GM12878 (cell line): ENCODE measurements at regions not wholly inside any gene's neighbourhood (a gene's known extent, or its start where the extent isn't known, plus 50 kb on each side); places are given as distances from the start of the nearest gene placed in this dataset.

ENCODE experiments used
- ATAC-seq: fragments of 200-7000 bp; cut with Tn5 transposase; 3 replicates; pipeline ENCODE4 v1.9.1; 2020; ENCODE audit warnings: mild to moderate bottlenecking, moderate library complexity
- BruUV-seq: library from RNA; stranded (reverse); fragments of 400-500 nt; replicated peaks from 2 replicates; lab custom pipeline; 2021; lab: Mats Ljungman, UMichigan
- CTCF ChIA-PET: fragments of 300-600 bp; sonication (Branson Sonifier 250); formaldehyde crosslinking; extraction: SDS; loops from one replicate; lab custom pipeline; 2021; ENCODE audit warnings: inconsistent platforms; lab: Yijun Ruan, JAX
- POLR2A ChIA-PET: fragments of 350-600 bp; formaldehyde crosslinking; extraction: SDS; loops from one replicate; lab custom pipeline; 2021; ENCODE audit warnings: inconsistent platforms; lab: Charles Lee
- RAD21 ChIA-PET: fragments of 300-600 bp; sonication (Branson Sonifier 250); formaldehyde crosslinking; loops from one replicate; lab custom pipeline; 2023; ENCODE audit warnings: antibody characterized with exemption; ENCODE audit not compliant: unreplicated experiment; lab: Charles Lee
- SMC1A ChIA-PET: fragments of 300-600 bp; sonication (Branson Sonifier 250); formaldehyde crosslinking; loops from one replicate; lab custom pipeline; 2023; ENCODE audit not compliant: unreplicated experiment, uncharacterized antibody; lab: Charles Lee
- DNase-seq: peaks from one replicate; pipeline ENCODE4 v3.0.0-alpha.2; 2011; ENCODE audit warnings: low read depth, low spot score
- FAIRE-seq: peaks from 3 replicates; lab custom pipeline; 2011; peaks lifted over from hg19 to GRCh38; lab: Jason Lieb, UNC
- H2AFZ ChIP-seq: 2 replicates; pipeline ENCODE4 v1.6.0; 2011; ENCODE audit warnings: low read depth, low read length, control low read depth; ENCODE audit not compliant: control insufficient read depth
- H3K27ac ChIP-seq: 2 replicates; pipeline ENCODE4 v1.5.1; 2011; ENCODE audit warnings: control low read depth; ENCODE audit not compliant: control insufficient read depth, insufficient read depth
- H3K27me3 ChIP-seq, 2 experiments: replicated peaks in 1 of 2; 2 replicates each; pipeline versions ENCODE4 v1.6.0 to v1.6.1; 2011; ENCODE audit warnings: low read length in 1 of 2; ENCODE audit not compliant: control insufficient read depth in 2 of 2, insufficient read depth in 2 of 2
- H3K36me3 ChIP-seq, 2 experiments: 2 replicates each; pipeline ENCODE4 v1.5.1; 2011; ENCODE audit warnings: low read length in 1 of 2; ENCODE audit not compliant: control insufficient read depth in 2 of 2, insufficient read depth in 2 of 2
- H3K4me1 ChIP-seq: 2 replicates; pipeline ENCODE4 v1.6.1; 2011; ENCODE audit warnings: mild to moderate bottlenecking, low read length, moderate library complexity, mixed read lengths; ENCODE audit not compliant: control insufficient read depth, insufficient read depth
- H3K4me2 ChIP-seq: 2 replicates; pipeline ENCODE4 v1.6.0; 2011; ENCODE audit warnings: control low read depth; ENCODE audit not compliant: control insufficient read depth, insufficient read depth
- H3K4me3 ChIP-seq: fragments of 200-600 bp; sonication (generic); 2 replicates; pipeline ENCODE4 v1.5.1; 2016
- H3K79me2 ChIP-seq: 2 replicates; pipeline ENCODE4 v1.6.0; 2011; ENCODE audit warnings: low read length; ENCODE audit not compliant: control insufficient read depth, insufficient read depth
- H3K9ac ChIP-seq: 2 replicates; pipeline ENCODE4 v1.8.0; 2011; ENCODE audit warnings: low read length, control low read depth, mixed read lengths; ENCODE audit not compliant: control insufficient read depth, insufficient read depth
- H3K9me3 ChIP-seq: replicated peaks from 3 replicates; pipeline ENCODE4 v1.5.1; 2011; ENCODE audit warnings: mild to moderate bottlenecking, low read length; ENCODE audit not compliant: control insufficient read depth, insufficient read depth
- H4K20me1 ChIP-seq: 2 replicates; pipeline ENCODE4 v1.6.0; 2011; ENCODE audit not compliant: control insufficient read depth, insufficient read depth
- CBX3 ChIP-seq: fragments of 200-600 bp; sonication (generic); IDR thresholded peaks from 2 replicates; pipeline ENCODE4 v1.6.1; 2016; ENCODE audit warnings: low read depth, borderline replicate concordance
- CBX5 ChIP-seq: sonication (generic); IDR thresholded peaks from 2 replicates; pipeline ENCODE4 v1.6.1; 2016; ENCODE audit warnings: low read depth, moderate library complexity, mild to moderate bottlenecking, inconsistent platforms
- CEBPB ChIP-seq, 2 experiments: fragments of 150-350 bp in 1 of 2; IDR thresholded peaks; 2 replicates each; pipeline ENCODE4 v1.6.1; 2012 to 2014; ENCODE audit warnings: low read depth in 2 of 2, low read length in 2 of 2, borderline replicate concordance in 1 of 2, inconsistent platforms in 1 of 2
- EED ChIP-seq: sonication (generic); IDR thresholded peaks from 2 replicates; pipeline ENCODE4 v1.6.1; 2016; ENCODE audit warnings: antibody characterized with exemption, low read depth
- HCFC1 ChIP-seq: fragments of 150-350 bp; IDR thresholded peaks from 2 replicates; pipeline ENCODE4 v1.6.1; 2014; ENCODE audit warnings: low read length
- NR2F1 ChIP-seq: fragments of 450-650 bp; conservative IDR thresholded peaks from 2 replicates; pipeline ENCODE4 v1.6.1; 2017; ENCODE audit warnings: mild to moderate bottlenecking
- PAX8 ChIP-seq: fragments of 450-650 bp; IDR thresholded peaks from 2 replicates; pipeline ENCODE4 v1.6.1; 2017; ENCODE audit warnings: mild to moderate bottlenecking, moderate library complexity
- POLR2AphosphoS5 ChIP-seq: IDR thresholded peaks from 2 replicates; pipeline ENCODE4 v1.6.1; 2011; ENCODE audit warnings: mild to moderate bottlenecking, low read length, inconsistent platforms
- RB1 ChIP-seq: fragments of 450-650 bp; formaldehyde crosslinking; IDR thresholded peaks from 2 replicates; pipeline ENCODE4 v1.6.1; 2017; ENCODE audit warnings: mild to moderate bottlenecking, borderline replicate concordance
- RCOR1 ChIP-seq: conservative IDR thresholded peaks from 2 replicates; pipeline ENCODE4 v1.6.1; 2012; ENCODE audit warnings: low read depth, low read length, improper control_type of control experiment
- SMAD1 ChIP-seq: fragments of 450-650 bp; IDR thresholded peaks from 2 replicates; pipeline ENCODE4 v1.6.1; 2018; ENCODE audit warnings: mild to moderate bottlenecking, low read depth; ENCODE audit not compliant: partially characterized antibody
- SMC3 ChIP-seq: IDR thresholded peaks from 2 replicates; pipeline ENCODE4 v1.6.1; 2011; ENCODE audit warnings: low read length, improper control_type of control experiment, borderline replicate concordance
- TCF3 ChIP-seq: IDR thresholded peaks from 2 replicates; pipeline ENCODE4 v1.6.1; 2012; ENCODE audit warnings: low read depth, mild to moderate bottlenecking, low read length, borderline replicate concordance; ENCODE audit not compliant: insufficient read depth
- ZSCAN29 ChIP-seq: fragments of 450-650 bp; IDR thresholded peaks from 2 replicates; pipeline ENCODE4 v1.6.1; 2017; ENCODE audit warnings: mild to moderate bottlenecking, moderate library complexity
- WGBS: methylation state at CpG from one replicate; pipeline ENCODE4 v1.1.6; 2016; ENCODE audit warnings: low lambda C conversion rate; ENCODE audit not compliant: insufficient replicate concordance, insufficient coverage; ENCODE audit errors: missing lambda C conversion rate; 5-methylcytosine and 5-hydroxymethylcytosine counted together
- in situ Hi-C: fragments of 300-500 bp; cut with MboI; formaldehyde crosslinking; loops from 9 replicates; pipeline ENCODE4 v1.14.3; 2018; ENCODE audit warnings: mixed read lengths
- intact Hi-C: fragments of 100-400 bp; cut with micrococcal nuclease; formaldehyde crosslinking; loops from one replicate; pipeline ENCODE4 v1.14.2; 2022; ENCODE audit not compliant: unreplicated experiment
- TF ChIP-seq, protein P1 (sequence below): fragments of 450-650 bp; formaldehyde crosslinking; IDR thresholded peaks from 2 replicates; pipeline ENCODE4 v1.4.0; 2022; ENCODE audit warnings: mild to moderate bottlenecking, moderate library complexity
- TF ChIP-seq, protein P2 (sequence below): fragments of 450-650 bp; IDR thresholded peaks from 2 replicates; pipeline ENCODE4 v1.6.1; 2016; ENCODE audit warnings: mild to moderate bottlenecking
- TF ChIP-seq, protein P3 (sequence below): fragments of 150-350 bp; IDR thresholded peaks from 2 replicates; pipeline ENCODE4 v1.6.1; 2016; ENCODE audit warnings: low read depth, low read length
- TF ChIP-seq, protein P4 (sequence below): fragments of 450-650 bp; IDR thresholded peaks from 2 replicates; pipeline ENCODE4 v1.6.1; 2016; ENCODE audit warnings: mild to moderate bottlenecking

DNA sequence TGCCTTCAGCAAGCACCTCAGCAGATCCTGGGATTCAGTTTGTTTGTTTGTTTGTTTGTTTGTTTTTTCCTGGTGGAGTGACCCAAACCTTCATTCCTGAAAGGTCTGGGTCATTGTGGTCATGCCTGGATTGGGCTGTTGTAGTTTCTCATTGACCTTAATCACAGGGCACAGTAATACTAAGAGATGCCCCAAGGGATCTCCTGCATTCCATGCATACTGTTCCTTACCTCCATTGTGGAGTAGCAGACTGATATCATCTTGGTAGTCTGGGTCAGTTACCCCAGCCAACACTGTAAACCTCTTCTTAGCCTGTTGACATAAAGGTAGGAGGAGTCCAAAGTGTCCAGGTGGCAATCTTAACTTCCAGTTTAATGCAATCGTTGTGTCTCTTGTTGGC is 1466.7 kb upstream of the CDH9 start:
- SMC1A ChIA-PET = interaction anchor here (1.0 kb wide), 1 partner anchor 8 kb away, joined by 3 read pairs; no protein-coding TSS in a partner anchor
- no peak overlapping the region for H3K4me3 ChIP-seq
- H3K9ac ChIP-seq = no peak overlapping the region
- H3K4me1 ChIP-seq = no peaks in the 10 kb centered on the region
- no peak for FAIRE-seq
- H3K27ac ChIP-seq = no peak overlapping the region
- H3K79me2 ChIP-seq = no peaks in the 10 kb centered on the region
- no peaks in the 10 kb centered on the region for H3K27me3 ChIP-seq
- intact Hi-C loops (no loop called here), in situ Hi-C loops (no loop called here)
- no peaks in the 10 kb centered on the region for H3K36me3 ChIP-seq
- DNase-seq = no peak
- RAD21 ChIA-PET = no interaction called here
- BruUV-seq = no TSS peak
- CTCF ChIA-PET = no interaction called here
- H2AFZ ChIP-seq = no peak overlapping the region
- ATAC-seq = no peak
- H4K20me1 ChIP-seq = no peaks in the 10 kb centered on the region
- POLR2A ChIA-PET = no interaction called here
- no peaks in the 10 kb centered on the region for H3K9me3 ChIP-seq
- WGBS = 0% methylated on average over 1 of the region's 1 CpG
- no peak overlapping the region for H3K4me2 ChIP-seq
- TF ChIP-seq CBX3 = no peak
- TF ChIP-seq NR2F1 = no peak
- TF ChIP-seq ZSCAN29 = no peak
- no peak for TF ChIP-seq SMC3
- no peak for TF ChIP-seq TCF3
- TF ChIP-seq SMAD1 = no peak
- no peak for TF ChIP-seq PAX8
- TF ChIP-seq, protein P1, sequence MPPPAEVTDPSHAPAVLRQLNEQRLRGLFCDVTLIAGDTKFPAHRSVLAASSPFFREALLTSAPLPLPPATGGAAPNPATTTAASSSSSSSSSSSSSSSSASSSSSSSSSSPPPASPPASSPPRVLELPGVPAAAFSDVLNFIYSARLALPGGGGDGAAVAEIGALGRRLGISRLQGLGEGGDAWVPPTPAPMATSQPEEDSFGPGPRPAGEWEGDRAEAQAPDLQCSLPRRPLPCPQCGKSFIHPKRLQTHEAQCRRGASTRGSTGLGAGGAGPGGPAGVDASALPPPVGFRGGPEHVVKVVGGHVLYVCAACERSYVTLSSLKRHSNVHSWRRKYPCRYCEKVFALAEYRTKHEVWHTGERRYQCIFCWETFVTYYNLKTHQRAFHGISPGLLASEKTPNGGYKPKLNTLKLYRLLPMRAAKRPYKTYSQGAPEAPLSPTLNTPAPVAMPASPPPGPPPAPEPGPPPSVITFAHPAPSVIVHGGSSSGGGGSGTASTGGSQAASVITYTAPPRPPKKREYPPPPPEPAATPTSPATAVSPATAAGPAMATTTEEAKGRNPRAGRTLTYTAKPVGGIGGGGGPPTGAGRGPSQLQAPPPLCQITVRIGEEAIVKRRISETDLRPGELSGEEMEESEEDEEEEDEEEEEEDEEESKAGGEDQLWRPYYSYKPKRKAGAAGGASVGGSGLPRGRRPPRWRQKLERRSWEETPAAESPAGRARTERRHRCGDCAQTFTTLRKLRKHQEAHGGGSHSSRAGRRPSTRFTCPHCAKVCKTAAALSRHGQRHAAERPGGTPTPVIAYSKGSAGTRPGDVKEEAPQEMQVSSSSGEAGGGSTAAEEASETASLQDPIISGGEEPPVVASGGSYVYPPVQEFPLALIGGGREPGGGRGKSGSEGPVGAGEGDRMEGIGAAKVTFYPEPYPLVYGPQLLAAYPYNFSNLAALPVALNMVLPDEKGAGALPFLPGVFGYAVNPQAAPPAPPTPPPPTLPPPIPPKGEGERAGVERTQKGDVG (CRISPR knock-in tag) = no peak
- TF ChIP-seq CEBPB (IDR thresholded peaks at IDR 0.05; ENCODE audit: borderline replicate concordance in 1 of 2, low read depth in 2 of 2, low read length in 2 of 2) = no peak
- TF ChIP-seq RB1 = no peak
- no peak for TF ChIP-seq EED
- TF ChIP-seq HCFC1 = no peak
- no peak for TF ChIP-seq CBX5
- no peak for TF ChIP-seq RCOR1
- no peak for TF ChIP-seq POLR2AphosphoS5
- TF ChIP-seq, protein P2, sequence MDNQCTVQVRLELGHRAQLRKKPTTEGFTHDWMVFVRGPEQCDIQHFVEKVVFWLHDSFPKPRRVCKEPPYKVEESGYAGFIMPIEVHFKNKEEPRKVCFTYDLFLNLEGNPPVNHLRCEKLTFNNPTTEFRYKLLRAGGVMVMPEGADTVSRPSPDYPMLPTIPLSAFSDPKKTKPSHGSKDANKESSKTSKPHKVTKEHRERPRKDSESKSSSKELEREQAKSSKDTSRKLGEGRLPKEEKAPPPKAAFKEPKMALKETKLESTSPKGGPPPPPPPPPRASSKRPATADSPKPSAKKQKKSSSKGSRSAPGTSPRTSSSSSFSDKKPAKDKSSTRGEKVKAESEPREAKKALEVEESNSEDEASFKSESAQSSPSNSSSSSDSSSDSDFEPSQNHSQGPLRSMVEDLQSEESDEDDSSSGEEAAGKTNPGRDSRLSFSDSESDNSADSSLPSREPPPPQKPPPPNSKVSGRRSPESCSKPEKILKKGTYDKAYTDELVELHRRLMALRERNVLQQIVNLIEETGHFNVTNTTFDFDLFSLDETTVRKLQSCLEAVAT = no peak
- TF ChIP-seq, protein P3, sequence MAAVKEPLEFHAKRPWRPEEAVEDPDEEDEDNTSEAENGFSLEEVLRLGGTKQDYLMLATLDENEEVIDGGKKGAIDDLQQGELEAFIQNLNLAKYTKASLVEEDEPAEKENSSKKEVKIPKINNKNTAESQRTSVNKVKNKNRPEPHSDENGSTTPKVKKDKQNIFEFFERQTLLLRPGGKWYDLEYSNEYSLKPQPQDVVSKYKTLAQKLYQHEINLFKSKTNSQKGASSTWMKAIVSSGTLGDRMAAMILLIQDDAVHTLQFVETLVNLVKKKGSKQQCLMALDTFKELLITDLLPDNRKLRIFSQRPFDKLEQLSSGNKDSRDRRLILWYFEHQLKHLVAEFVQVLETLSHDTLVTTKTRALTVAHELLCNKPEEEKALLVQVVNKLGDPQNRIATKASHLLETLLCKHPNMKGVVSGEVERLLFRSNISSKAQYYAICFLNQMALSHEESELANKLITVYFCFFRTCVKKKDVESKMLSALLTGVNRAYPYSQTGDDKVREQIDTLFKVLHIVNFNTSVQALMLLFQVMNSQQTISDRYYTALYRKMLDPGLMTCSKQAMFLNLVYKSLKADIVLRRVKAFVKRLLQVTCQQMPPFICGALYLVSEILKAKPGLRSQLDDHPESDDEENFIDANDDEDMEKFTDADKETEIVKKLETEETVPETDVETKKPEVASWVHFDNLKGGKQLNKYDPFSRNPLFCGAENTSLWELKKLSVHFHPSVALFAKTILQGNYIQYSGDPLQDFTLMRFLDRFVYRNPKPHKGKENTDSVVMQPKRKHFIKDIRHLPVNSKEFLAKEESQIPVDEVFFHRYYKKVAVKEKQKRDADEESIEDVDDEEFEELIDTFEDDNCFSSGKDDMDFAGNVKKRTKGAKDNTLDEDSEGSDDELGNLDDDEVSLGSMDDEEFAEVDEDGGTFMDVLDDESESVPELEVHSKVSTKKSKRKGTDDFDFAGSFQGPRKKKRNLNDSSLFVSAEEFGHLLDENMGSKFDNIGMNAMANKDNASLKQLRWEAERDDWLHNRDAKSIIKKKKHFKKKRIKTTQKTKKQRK = no peak
- TF ChIP-seq, protein P4, sequence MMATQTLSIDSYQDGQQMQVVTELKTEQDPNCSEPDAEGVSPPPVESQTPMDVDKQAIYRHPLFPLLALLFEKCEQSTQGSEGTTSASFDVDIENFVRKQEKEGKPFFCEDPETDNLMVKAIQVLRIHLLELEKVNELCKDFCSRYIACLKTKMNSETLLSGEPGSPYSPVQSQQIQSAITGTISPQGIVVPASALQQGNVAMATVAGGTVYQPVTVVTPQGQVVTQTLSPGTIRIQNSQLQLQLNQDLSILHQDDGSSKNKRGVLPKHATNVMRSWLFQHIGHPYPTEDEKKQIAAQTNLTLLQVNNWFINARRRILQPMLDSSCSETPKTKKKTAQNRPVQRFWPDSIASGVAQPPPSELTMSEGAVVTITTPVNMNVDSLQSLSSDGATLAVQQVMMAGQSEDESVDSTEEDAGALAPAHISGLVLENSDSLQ = no peak
